Heart left ventricle (tissue), 16 donors: ENCODE measurements at regions not wholly inside any gene's neighbourhood (a gene's known extent, or its start where the extent isn't known, plus 50 kb on each side); places are given as distances from the start of the nearest gene placed in this dataset.

Experiments
- ATAC-seq, 4 donors: fragments of 200-7000 bp; cut with Tn5 transposase; one replicate each; pipeline ENCODE4 v1.9.1; 2020 to 2022; ENCODE audit warnings: moderate library complexity in 4 of 4, mild to moderate bottlenecking in 3 of 4, moderate number of reproducible peaks in 1 of 4
- DNase-seq, 5 donors: peaks; one replicate each; pipeline ENCODE4 v3.0.0-alpha.2; 2020
- H3K27ac ChIP-seq, 12 donors: fragments of 200-600 bp; sonication (generic) in 4 of 12; one replicate each; pipeline versions ENCODE4 v1.5.0 to v1.8.0; 2016 to 2022; ENCODE audit warnings: mild to moderate bottlenecking in 2 of 12
- H3K27me3 ChIP-seq, 9 donors: fragments of 200-600 bp; sonication (generic) in 2 of 9; one replicate each; pipeline versions ENCODE4 v1.5.1 to v1.8.0; 2016 to 2022; ENCODE audit warnings: mild to moderate bottlenecking in 3 of 9
- H3K36me3 ChIP-seq, 9 donors: fragments of 200-600 bp; sonication (generic) in 2 of 9; one replicate each; pipeline versions ENCODE4 v1.5.0 to v1.8.0; 2018 to 2022; ENCODE audit warnings: mild to moderate bottlenecking in 2 of 9
- H3K4me1 ChIP-seq, 12 donors: fragments of 200-600 bp; sonication (generic) in 4 of 12; one replicate each; pipeline versions ENCODE4 v1.5.0 to v1.8.0; 2016 to 2022; ENCODE audit warnings: mild to moderate bottlenecking in 3 of 12
- H3K4me3 ChIP-seq, 12 donors: fragments of 200-600 bp; sonication (generic) in 4 of 12; one replicate each; pipeline versions ENCODE4 v1.5.0 to v1.8.0; 2017 to 2022; ENCODE audit warnings: mild to moderate bottlenecking in 9 of 12, moderate library complexity in 4 of 12
- H3K9me3 ChIP-seq, 12 donors: fragments of 200-600 bp; sonication (generic) in 4 of 12; one replicate each; pipeline versions ENCODE4 v1.5.0 to v1.8.0; 2016 to 2022; ENCODE audit warnings: mild to moderate bottlenecking in 1 of 12
- POLR2A ChIP-seq, 2 donors: fragments of 450-650 bp; IDR thresholded peaks; one replicate each; pipeline ENCODE4 v1.6.1; 2017; ENCODE audit warnings: antibody characterized with exemption in 2 of 2, mild to moderate bottlenecking in 2 of 2, moderate library complexity in 2 of 2
- WGBS, 4 donors: extraction: QIAGEN DNeasy Blood & Tissue Kit in 2 of 4; methylation state at CpG; one replicate each; pipeline versions ENCODE4 v1.1.5 to v1.1.7; 2013 to 2018; 5-methylcytosine and 5-hydroxymethylcytosine counted together
- intact Hi-C, 10 donors: fragments of 100-400 bp; cut with DNase I; formaldehyde crosslinking; loops; one replicate each; pipeline versions ENCODE4 v1.11.1 to v1.14.2; 2022
- TF ChIP-seq, protein P1 (sequence below), 12 donors: fragments of 200-600 bp; sonication (generic) in 4 of 12; IDR thresholded peaks; one replicate each; pipeline versions ENCODE4 v1.5.0 to v1.8.0; 2018 to 2022; ENCODE audit warnings: antibody characterized with exemption in 12 of 12, mild to moderate bottlenecking in 5 of 12
- donor health status: ischemic (EF 13 %, LVEDD 7.1; RV severe dilation, severe dysfunction).
- donor health status: healthy with polysubstance abuse.
- donor health status: DM: no; HTN: yes; CAD: no.
- donor health status: DM: no; HTN: no; CAD: no.
- donor health status: ischemic (EF 25% LVEDD 6.9; RV normal size, moderate dysfunction).
- donor health status: ischemic (EF 25% LVEDD 5.7; RV mildly dilated, moderate dysfunction).
- donor health status: healthy.
- donor health status: DM: yes; HTN: yes; CAD: no.
- donor health status: ischemic (EF 35%, LVEDD 5.7; RV mildly dilated, moderate dysfunction).
- donor health status: nonischemic (EF 11% LVEDD 7.7; RV severe dilation, severe dysfunction).
- donor health status: DM: yes; HTN: yes; CAD: no.
- donor health status: PGD.
- donor health status: ischemic (EF 29% LVEDD 5.4; RV normal size, mild dysfunction).
- donor health status: nonischemic (EF 23%, LVEDD 6.1; RV moderate dilation, normal function).

DNA sequence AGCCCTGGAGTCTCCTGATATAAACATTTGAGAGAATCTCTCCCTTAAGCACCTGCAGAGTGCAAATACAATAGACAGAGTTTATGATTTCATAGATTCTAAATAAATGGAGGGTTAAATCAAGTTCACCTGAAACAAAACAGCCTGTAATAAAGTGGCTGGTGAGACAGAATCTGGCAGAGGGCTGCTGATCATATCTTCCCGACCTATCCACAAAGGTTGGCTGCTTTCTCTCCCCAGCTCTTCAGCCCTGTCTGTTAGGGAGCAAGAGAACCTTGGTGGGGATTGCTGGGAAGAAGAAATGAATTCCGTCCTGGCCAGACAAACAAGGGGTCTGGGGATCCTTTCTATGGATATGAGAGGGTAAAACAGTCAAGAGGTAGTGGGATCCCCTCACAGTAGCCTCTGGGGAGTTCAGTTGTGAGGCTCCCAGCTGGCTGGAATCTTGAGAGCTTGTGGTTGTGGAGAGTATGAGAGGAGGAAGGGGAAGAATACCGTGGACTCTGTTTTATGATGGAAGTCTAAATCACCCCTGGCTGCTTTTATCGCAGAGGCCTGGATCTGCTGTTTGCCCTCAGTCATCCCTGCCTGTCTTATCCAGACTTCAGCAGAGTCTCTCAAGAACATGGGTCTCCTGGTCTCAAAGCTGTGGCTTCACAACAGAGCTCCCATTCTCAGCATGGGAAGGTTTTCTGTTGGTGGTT lies 451.3 kb downstream of the NTRK3 start:
- 55 to 74% (median 69%) methylated on average over 4 of the region's 4 CpGs for WGBS, 4 donors
- no peak overlapping the region for H3K4me3 ChIP-seq
- no peak for ATAC-seq

DNA sequence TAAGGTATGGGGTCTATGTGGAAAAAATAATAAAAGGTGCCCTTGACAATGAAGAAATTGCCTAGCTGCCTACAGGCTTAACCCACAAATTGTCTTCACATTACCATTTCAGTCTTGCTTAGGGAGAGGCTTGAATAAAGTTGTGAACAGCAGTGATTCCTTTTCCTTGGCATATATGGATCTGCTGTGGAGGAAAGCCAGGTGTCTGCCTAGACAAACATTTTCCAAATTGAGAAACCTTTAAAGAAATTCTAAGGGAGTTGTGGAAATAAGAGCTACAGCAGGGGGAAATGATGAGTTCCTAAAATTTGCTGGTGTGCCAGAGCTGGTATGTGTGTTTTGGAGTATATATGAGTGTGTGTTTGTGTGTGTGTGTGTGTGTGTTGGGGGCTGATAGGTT lies 452.1 kb downstream of the NTRK3 start:
- no peak for TF ChIP-seq POLR2A (IDR thresholded peaks at IDR 0.05)
- TF ChIP-seq, protein P1, sequence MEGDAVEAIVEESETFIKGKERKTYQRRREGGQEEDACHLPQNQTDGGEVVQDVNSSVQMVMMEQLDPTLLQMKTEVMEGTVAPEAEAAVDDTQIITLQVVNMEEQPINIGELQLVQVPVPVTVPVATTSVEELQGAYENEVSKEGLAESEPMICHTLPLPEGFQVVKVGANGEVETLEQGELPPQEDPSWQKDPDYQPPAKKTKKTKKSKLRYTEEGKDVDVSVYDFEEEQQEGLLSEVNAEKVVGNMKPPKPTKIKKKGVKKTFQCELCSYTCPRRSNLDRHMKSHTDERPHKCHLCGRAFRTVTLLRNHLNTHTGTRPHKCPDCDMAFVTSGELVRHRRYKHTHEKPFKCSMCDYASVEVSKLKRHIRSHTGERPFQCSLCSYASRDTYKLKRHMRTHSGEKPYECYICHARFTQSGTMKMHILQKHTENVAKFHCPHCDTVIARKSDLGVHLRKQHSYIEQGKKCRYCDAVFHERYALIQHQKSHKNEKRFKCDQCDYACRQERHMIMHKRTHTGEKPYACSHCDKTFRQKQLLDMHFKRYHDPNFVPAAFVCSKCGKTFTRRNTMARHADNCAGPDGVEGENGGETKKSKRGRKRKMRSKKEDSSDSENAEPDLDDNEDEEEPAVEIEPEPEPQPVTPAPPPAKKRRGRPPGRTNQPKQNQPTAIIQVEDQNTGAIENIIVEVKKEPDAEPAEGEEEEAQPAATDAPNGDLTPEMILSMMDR (IDR thresholded peaks at IDR 0.05), result no peak
- ATAC-seq (no peak), DNase-seq (no peak)
- H3K27ac ChIP-seq, result no peak overlapping the region
- no peak overlapping the region for H3K4me3 ChIP-seq
- peaks cover 0 to 7% (median 0%) of the 10 kb centered on the region in 12 donors for H3K9me3 ChIP-seq
- H3K36me3 ChIP-seq, result no peaks in the 10 kb centered on the region
- no peaks in the 10 kb centered on the region for H3K4me1 ChIP-seq
- H3K27me3 ChIP-seq, result peaks cover 0 to 7% (median 0%) of the 10 kb centered on the region in 9 donors
- intact Hi-C loops, result no loop called here

More for the DNA sequence above, 451.3 kb downstream of the NTRK3 start:
- no peaks in the 10 kb centered on the region for H3K4me1 ChIP-seq
- H3K9me3 ChIP-seq, result peaks cover 0 to 7% (median 0%) of the 10 kb centered on the region in 12 donors
- no peaks in the 10 kb centered on the region for H3K36me3 ChIP-seq
- TF ChIP-seq, protein P1 (IDR thresholded peaks at IDR 0.05), result no peak
- no peak for TF ChIP-seq POLR2A (IDR thresholded peaks at IDR 0.05)
- intact Hi-C loops, result no loop called here
- no peak overlapping the region for H3K27ac ChIP-seq
- H3K27me3 ChIP-seq, result peaks cover 0 to 7% (median 0%) of the 10 kb centered on the region in 9 donors
- DNase-seq, result no peak

DNA sequence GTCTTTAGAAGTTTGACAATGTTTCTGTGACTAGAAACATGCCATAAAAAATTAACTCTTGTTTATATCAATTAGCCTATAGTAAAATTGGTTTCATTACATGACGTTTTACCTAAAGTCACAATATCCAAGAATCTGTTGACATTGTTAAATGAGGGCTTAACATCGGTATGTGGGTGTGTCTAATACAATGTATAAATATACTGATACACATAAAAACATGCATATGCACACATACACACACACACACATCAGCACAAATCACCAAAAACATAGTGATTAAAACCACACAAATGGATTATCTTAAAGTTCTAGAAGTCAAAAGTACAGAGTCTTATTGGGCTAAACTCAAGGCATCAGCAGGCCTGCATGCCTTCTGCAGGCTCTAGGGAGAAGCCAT lies 456.7 kb downstream of the NTRK3 start:
- H3K4me3 ChIP-seq, result no peak overlapping the region
- no peak for ATAC-seq
- H3K36me3 ChIP-seq, result no peaks in the 10 kb centered on the region
- no peak overlapping the region for H3K27ac ChIP-seq
- 40 to 82% (median 64%) methylated on average over 2 of the region's 2 CpGs for WGBS, 4 donors
- H3K9me3 ChIP-seq, result no peaks in the 10 kb centered on the region
- H3K4me1 ChIP-seq, result no peaks in the 10 kb centered on the region
- TF ChIP-seq POLR2A (IDR thresholded peaks at IDR 0.05), result no peak
- TF ChIP-seq, protein P1 (IDR thresholded peaks at IDR 0.05), result no peak
- H3K27me3 ChIP-seq, result peaks cover 0 to 5% (median 0%) of the 10 kb centered on the region in 9 donors
- intact Hi-C loops, result no loop called here
- DNase-seq, result no peak

DNA sequence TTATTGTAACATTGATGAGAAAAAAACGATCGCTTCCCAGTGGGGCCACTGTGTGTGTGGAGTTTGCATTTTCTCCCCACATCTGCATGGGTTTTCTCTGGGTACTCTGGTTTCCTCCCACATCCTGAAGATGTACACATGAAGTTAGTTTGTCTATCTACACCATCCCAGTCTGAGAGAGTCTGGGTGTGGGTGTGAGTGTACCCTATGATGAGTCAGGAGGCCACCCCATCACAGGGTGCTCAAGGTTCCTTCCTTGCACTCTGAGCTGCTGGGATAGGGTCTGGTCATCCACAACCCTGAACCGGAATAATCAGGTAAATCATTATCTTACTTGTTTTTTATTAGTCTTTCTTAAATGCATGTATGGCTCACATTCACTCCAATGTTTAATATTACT lies 457.1 kb downstream of the NTRK3 start:
- H3K27ac ChIP-seq, result no peak overlapping the region
- no peak overlapping the region for H3K4me3 ChIP-seq
- no peak for TF ChIP-seq POLR2A (IDR thresholded peaks at IDR 0.05)
- TF ChIP-seq, protein P1 (IDR thresholded peaks at IDR 0.05), result no peak
- H3K9me3 ChIP-seq, result no peaks in the 10 kb centered on the region
- intact Hi-C loops, result no loop called here
- H3K27me3 ChIP-seq, result peaks cover 0 to 5% (median 0%) of the 10 kb centered on the region in 9 donors
- no peaks in the 10 kb centered on the region for H3K36me3 ChIP-seq
- no peaks in the 10 kb centered on the region for H3K4me1 ChIP-seq
- DNase-seq (no peak), ATAC-seq (no peak)
- whole genome bisulfite sequencing, 4 donors, result 73 to 92% (median 92%) methylated on average over 3 of the region's 3 CpGs
